Stomach (tissue), 8 donors: ENCODE measurements at regions not wholly inside any gene's neighbourhood (a gene's known extent, or its start where the extent isn't known, plus 50 kb on each side); places are given as distances from the start of the nearest gene placed in this dataset.

Source experiments
- DNase-seq, 2 donors: peaks; one replicate each; pipeline versions ENCODE4 v3.0.0 to v3.0.0-alpha.2; 2013 to 2019
- H3K27ac ChIP-seq, 5 donors: fragments of 200-600 bp in 4 of 5; sonication (generic) in 4 of 5; one replicate each; pipeline ENCODE4 v1.5.1; 2013 to 2019; ENCODE audit warnings: mild to moderate bottlenecking in 1 of 5, moderate library complexity in 1 of 5
- H3K27me3 ChIP-seq, 3 donors: fragments of 200-600 bp; sonication (generic); one replicate each; pipeline ENCODE4 v1.5.1; 2017 to 2019; ENCODE audit warnings: mixed run types in 1 of 3
- H3K36me3 ChIP-seq, 4 donors: fragments of 200-600 bp; sonication (generic); 1 replicate in 3 of 4; 2 replicates in 1 of 4; pipeline ENCODE4 v1.5.1; 2016 to 2019
- H3K4me1 ChIP-seq, 4 donors: fragments of 200-600 bp; sonication (generic); one replicate each; pipeline ENCODE4 v1.5.1; 2016 to 2019
- H3K4me3 ChIP-seq, 4 donors: fragments of 200-600 bp; sonication (generic) in 3 of 4; one replicate each; pipeline ENCODE4 v1.5.1; 2016 to 2019; ENCODE audit warnings: mild to moderate bottlenecking in 1 of 4
- H3K9me3 ChIP-seq, 4 donors: fragments of 200-600 bp; sonication (generic); one replicate each; pipeline ENCODE4 v1.5.1; 2016 to 2019
- EP300 ChIP-seq: sonication (generic); formaldehyde crosslinking; IDR thresholded peaks from one replicate; pipeline ENCODE4 v1.6.1; 2017; ENCODE audit warnings: antibody characterized with exemption
- POLR2A ChIP-seq, 4 donors: fragments of 450-650 bp; IDR thresholded peaks; one replicate each; pipeline ENCODE4 v1.6.1; 2016; ENCODE audit warnings: antibody characterized with exemption in 4 of 4, control low read depth in 2 of 4, mild to moderate bottlenecking in 1 of 4, moderate library complexity in 1 of 4
- POLR2AphosphoS5 ChIP-seq, 3 donors: sonication (generic); formaldehyde crosslinking; IDR thresholded peaks; one replicate each; pipeline ENCODE4 v1.6.1; 2016; ENCODE audit warnings: antibody characterized with exemption in 3 of 3
- WGBS, 5 donors: extraction: QIAGEN DNeasy Blood & Tissue Kit in 3 of 5; methylation state at CpG; one replicate each; pipeline versions ENCODE4 v1.1.5 to v1.1.7; 2013 to 2018; 5-methylcytosine and 5-hydroxymethylcytosine counted together
- intact Hi-C: fragments of 100-400 bp; cut with DNase I; formaldehyde crosslinking; loops from one replicate; pipeline ENCODE4 v1.15.1; 2023; ENCODE audit warnings: low total_unique reads
- TF ChIP-seq, protein P1 (sequence below), 7 experiments: fragments of 450-650 bp in 4 of 7; fragments of 200-600 bp in 3 of 7; sonication (generic) in 3 of 7; IDR thresholded peaks; one replicate each; pipeline ENCODE4 v1.5.1; 2016 to 2019; ENCODE audit warnings: antibody characterized with exemption in 7 of 7, control low read depth in 2 of 7, mild to moderate bottlenecking in 1 of 7
- donor health status: healthy with polysubstance abuse.
- donor health status: Bipolar disorder and iron deficiency.
- donor health status: healthy.

DNA sequence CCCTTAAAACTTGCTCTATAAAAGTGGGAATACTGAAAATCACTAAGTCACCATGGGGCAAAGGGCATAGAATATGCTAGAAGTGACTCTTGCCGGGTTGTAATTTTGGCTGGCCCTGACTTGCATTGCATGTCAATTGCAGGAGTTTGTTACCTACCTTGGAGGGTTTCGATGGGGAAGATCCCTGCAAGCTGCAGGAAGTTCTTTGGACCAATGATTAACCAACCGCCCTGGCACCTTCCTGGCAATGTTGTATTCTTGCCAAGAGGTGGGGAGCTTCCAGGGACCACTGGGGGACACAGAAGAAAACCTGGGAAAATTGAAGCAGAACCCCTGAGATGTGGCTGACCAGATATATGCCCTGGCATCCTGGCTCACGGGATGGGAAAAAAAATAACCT is 235.8 kb downstream of the B3GLCT start:
- Histone ChIP-seq H3K4me3 (no peak overlapping the region), H3K4me1 (no peaks in the 10 kb centered on the region), H3K27me3 (no peaks in the 10 kb centered on the region), H3K36me3 (no peaks in the 10 kb centered on the region), H3K9me3 (no peaks in the 10 kb centered on the region), H3K27ac (no peak overlapping the region)
- intact Hi-C loops: no loop called here
- DNase-seq: no peak
- WGBS, 5 donors: 63 to 88% (median 72%) methylated on average over 4 of the region's 4 CpGs
- no peak for TF ChIP-seq POLR2AphosphoS5 (IDR thresholded peaks at IDR 0.05)
- no peak for TF ChIP-seq EP300
- TF ChIP-seq, protein P1, sequence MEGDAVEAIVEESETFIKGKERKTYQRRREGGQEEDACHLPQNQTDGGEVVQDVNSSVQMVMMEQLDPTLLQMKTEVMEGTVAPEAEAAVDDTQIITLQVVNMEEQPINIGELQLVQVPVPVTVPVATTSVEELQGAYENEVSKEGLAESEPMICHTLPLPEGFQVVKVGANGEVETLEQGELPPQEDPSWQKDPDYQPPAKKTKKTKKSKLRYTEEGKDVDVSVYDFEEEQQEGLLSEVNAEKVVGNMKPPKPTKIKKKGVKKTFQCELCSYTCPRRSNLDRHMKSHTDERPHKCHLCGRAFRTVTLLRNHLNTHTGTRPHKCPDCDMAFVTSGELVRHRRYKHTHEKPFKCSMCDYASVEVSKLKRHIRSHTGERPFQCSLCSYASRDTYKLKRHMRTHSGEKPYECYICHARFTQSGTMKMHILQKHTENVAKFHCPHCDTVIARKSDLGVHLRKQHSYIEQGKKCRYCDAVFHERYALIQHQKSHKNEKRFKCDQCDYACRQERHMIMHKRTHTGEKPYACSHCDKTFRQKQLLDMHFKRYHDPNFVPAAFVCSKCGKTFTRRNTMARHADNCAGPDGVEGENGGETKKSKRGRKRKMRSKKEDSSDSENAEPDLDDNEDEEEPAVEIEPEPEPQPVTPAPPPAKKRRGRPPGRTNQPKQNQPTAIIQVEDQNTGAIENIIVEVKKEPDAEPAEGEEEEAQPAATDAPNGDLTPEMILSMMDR (IDR thresholded peaks at IDR 0.05): no peak
- no peak for TF ChIP-seq POLR2A (IDR thresholded peaks at IDR 0.05)

DNA sequence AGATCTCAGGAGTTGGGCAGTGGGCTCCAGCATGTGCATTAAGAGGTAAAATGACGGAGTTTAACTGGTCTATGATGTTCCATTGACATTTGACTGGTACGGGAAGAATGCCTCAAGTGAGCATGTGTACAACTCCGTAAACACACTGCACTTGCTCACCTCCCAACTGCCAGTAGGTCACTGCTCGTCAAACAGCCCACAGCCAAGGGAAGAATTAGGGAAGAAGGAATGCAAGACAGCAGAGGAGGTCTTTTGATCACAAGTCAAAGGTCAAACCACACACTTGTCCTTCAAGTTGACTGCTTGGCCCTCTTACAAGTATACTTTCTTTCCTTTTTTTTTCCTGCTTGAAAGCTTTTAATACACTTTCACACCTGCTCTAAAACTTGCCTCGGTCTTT is 236.7 kb downstream of the B3GLCT start:
- no peaks in the 10 kb centered on the region for H3K36me3 ChIP-seq
- H3K9me3 ChIP-seq: no peaks in the 10 kb centered on the region
- TF ChIP-seq, protein P1 (IDR thresholded peaks at IDR 0.05): no peak
- TF ChIP-seq EP300: no peak
- no peak for TF ChIP-seq POLR2AphosphoS5 (IDR thresholded peaks at IDR 0.05)
- TF ChIP-seq POLR2A (IDR thresholded peaks at IDR 0.05): no peak
- DNase-seq: no peak
- intact Hi-C loops: no loop called here
- H3K4me1 ChIP-seq: no peaks in the 10 kb centered on the region
- H3K27me3 ChIP-seq: no peaks in the 10 kb centered on the region
- H3K27ac ChIP-seq: no peak overlapping the region
- WGBS, 5 donors: 27 to 49% (median 32%) methylated on average over 5 of the region's 5 CpGs
- no peak overlapping the region for H3K4me3 ChIP-seq

DNA sequence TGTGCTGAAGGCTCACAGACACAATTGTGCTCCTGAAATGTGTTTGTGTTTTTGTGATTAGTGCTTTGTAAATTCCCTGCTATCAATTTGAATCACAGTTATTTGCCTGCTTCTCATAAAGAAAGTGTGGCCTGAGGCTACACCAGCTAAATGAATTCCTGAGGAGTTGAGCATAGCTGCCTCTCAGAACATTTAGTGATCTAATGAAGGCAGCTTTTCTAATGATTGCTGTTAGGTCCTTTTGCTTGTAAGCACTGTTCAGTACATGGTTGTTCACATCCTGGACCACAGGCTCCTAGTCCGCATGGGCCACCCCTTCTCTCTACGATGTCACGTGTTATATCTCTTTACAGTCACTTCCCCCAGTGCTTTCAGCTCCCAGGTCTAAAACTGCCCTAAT is 238.2 kb downstream of the B3GLCT start:
- intact Hi-C loops: no loop called here
- Histone ChIP-seq H3K27ac (no peak overlapping the region), H3K36me3 (no peaks in the 10 kb centered on the region), H3K4me1 (no peaks in the 10 kb centered on the region), H3K4me3 (no peak overlapping the region), H3K9me3 (no peaks in the 10 kb centered on the region), H3K27me3 (no peaks in the 10 kb centered on the region)
- 84 to 94% (median 87%) methylated on average over 3 of the region's 3 CpGs for WGBS, 5 donors
- no peak for DNase-seq
- TF ChIP-seq POLR2AphosphoS5 (IDR thresholded peaks at IDR 0.05): no peak
- TF ChIP-seq, protein P1 (IDR thresholded peaks at IDR 0.05): no peak
- TF ChIP-seq EP300: no peak
- no peak for TF ChIP-seq POLR2A (IDR thresholded peaks at IDR 0.05)

DNA sequence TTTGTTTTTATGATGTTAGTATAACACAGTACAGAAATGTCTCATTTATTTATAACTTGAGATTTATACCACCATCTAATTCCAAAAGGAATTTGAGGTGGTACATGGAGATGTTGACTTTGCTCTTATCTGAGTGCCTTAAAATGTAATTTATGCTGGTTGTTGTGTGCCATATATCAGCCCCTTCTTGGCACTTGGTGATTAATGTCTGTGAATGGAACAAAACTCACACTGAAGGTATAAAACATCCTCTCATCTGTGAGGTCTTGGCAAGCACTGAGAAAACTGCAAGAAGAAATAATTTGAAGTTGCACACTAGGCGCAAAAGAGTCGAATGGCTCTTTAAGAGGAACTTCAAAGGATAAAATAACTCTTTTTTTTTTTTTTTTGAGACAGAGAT is 240.4 kb downstream of the B3GLCT start:
- no peaks in the 10 kb centered on the region for H3K27me3 ChIP-seq
- no peaks in the 10 kb centered on the region for H3K36me3 ChIP-seq
- H3K9me3 ChIP-seq: no peaks in the 10 kb centered on the region
- intact Hi-C loops: no loop called here
- no peak for DNase-seq
- H3K27ac ChIP-seq: no peak overlapping the region
- no peak overlapping the region for H3K4me3 ChIP-seq
- 80 to 93% (median 87%) methylated on average over 2 of the region's 2 CpGs for WGBS, 5 donors
- H3K4me1 ChIP-seq: no peaks in the 10 kb centered on the region
- TF ChIP-seq POLR2AphosphoS5 (IDR thresholded peaks at IDR 0.05) (no peak), EP300 (no peak), POLR2A (IDR thresholded peaks at IDR 0.05) (no peak)
- TF ChIP-seq, protein P1 (IDR thresholded peaks at IDR 0.05): no peak
